Adrenal gland (tissue), 5 donors: ENCODE measurements at regions not wholly inside any gene's neighbourhood (a gene's known extent, or its start where the extent isn't known, plus 50 kb on each side); places are given as distances from the start of the nearest gene placed in this dataset.

Experiments used
- POLR2A ChIP-seq, 2 donors: fragments of 450-650 bp; IDR thresholded peaks; one replicate each; pipeline ENCODE4 v1.6.1; 2017; ENCODE audit warnings: antibody characterized with exemption in 2 of 2, mild to moderate bottlenecking in 2 of 2, moderate library complexity in 1 of 2
- TF ChIP-seq, protein P1 (sequence below), 6 experiments: fragments of 450-650 bp in 4 of 6; fragments of 200-600 bp in 2 of 6; sonication (generic) in 1 of 6; IDR thresholded peaks; 1 replicate in 5 of 6; 2 replicates in 1 of 6; pipeline versions ENCODE4 v1.5.1 to v1.8.0; 2016 to 2021; ENCODE audit warnings: antibody characterized with exemption in 6 of 6, mild to moderate bottlenecking in 2 of 6, moderate library complexity in 1 of 6
- donor health status: DM: no; HTN: no; CAD: no.

DNA sequence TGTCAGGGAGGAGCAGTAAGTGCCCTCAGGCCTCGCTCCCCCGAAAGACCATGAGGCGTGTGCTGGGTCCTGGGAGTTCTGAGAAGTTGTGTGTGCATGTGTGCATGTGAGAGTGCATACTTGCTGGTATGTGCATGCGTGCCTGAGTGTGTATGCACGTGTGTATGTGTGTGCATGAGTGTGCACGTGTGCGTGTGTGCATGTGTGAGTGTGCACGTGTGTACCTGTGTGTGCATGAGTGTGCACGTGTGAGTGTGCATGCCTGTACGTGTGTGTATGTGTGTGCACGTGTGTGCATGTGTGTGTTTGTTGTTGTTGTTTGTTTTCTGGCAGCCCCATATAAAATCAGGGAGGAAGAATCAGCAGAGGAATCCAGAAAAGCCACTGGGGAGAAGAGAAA, 426.7 kb downstream of the IRX2 start:
- TF ChIP-seq, protein P1, sequence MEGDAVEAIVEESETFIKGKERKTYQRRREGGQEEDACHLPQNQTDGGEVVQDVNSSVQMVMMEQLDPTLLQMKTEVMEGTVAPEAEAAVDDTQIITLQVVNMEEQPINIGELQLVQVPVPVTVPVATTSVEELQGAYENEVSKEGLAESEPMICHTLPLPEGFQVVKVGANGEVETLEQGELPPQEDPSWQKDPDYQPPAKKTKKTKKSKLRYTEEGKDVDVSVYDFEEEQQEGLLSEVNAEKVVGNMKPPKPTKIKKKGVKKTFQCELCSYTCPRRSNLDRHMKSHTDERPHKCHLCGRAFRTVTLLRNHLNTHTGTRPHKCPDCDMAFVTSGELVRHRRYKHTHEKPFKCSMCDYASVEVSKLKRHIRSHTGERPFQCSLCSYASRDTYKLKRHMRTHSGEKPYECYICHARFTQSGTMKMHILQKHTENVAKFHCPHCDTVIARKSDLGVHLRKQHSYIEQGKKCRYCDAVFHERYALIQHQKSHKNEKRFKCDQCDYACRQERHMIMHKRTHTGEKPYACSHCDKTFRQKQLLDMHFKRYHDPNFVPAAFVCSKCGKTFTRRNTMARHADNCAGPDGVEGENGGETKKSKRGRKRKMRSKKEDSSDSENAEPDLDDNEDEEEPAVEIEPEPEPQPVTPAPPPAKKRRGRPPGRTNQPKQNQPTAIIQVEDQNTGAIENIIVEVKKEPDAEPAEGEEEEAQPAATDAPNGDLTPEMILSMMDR (IDR thresholded peaks at IDR 0.05) = no peak
- TF ChIP-seq POLR2A (IDR thresholded peaks at IDR 0.05) = no peak
